ENCODE measurements at regions not wholly inside any gene's neighbourhood (a gene's known extent, or its start where the extent isn't known, plus 50 kb on each side); places are given as distances from the start of the nearest gene placed in this dataset.

- peak; percentile 50 for TF ChIP-seq CTCF (conservative IDR thresholded peaks at IDR 0.05)
- TF ChIP-seq ZFX (IDR thresholded peaks at IDR 0.05), result no peak
Measured at GRCh38 chr5:44603496-44604272, 205.1 kb upstream of the MRPS30 start.

Data from C4-2B (cell line).